ENCODE measurements at regions not wholly inside any gene's neighbourhood (a gene's known extent, or its start where the extent isn't known, plus 50 kb on each side); places are given as distances from the start of the nearest gene placed in this dataset.

- peak; percentile 63 for DNase-seq (ENCODE audit: low spot score)
Observed at GRCh38 chr1:165073185-165074007, 283.1 kb downstream of the LMX1A start.

GRCh38 chr1:165070675-165071074 is 285.8 kb downstream of the LMX1A start:
- DNase-seq (ENCODE audit: low spot score): no peak

- DNase-seq (ENCODE audit: low spot score): no peak
Observed at GRCh38 chr1:165069829-165070228, 286.7 kb downstream of the LMX1A start.

GRCh38 chr1:165068741-165069140 is 287.8 kb downstream of the LMX1A start:
- no peak for DNase-seq (ENCODE audit: low spot score)

GRCh38 chr1:165067829-165068228 is 288.7 kb downstream of the LMX1A start:
- DNase-seq (ENCODE audit: low spot score): no peak

GRCh38 chr1:165063181-165063965 is 293.1 kb downstream of the LMX1A start:
- no peak for DNase-seq (ENCODE audit: low spot score)

- no peak for DNase-seq (ENCODE audit: low spot score)
Observed at GRCh38 chr1:165062346-165062745, 294.2 kb downstream of the LMX1A start.

- no peak for DNase-seq (ENCODE audit: low spot score)
Observed at GRCh38 chr1:165060285-165060793, 296.2 kb downstream of the LMX1A start.

GRCh38 chr1:165057956-165058355 is 298.6 kb downstream of the LMX1A start:
- no peak for DNase-seq (ENCODE audit: low spot score)

GRCh38 chr1:165056914-165057313 is 299.6 kb downstream of the LMX1A start:
- DNase-seq (ENCODE audit: low spot score): no peak

GRCh38 chr1:165055581-165055980 is 300.9 kb downstream of the LMX1A start:
- no peak for DNase-seq (ENCODE audit: low spot score)

GRCh38 chr1:165054627-165055026 is 301.9 kb downstream of the LMX1A start:
- DNase-seq (ENCODE audit: low spot score): no peak

GRCh38 chr1:165053351-165053750 is 303.2 kb downstream of the LMX1A start:
- DNase-seq (ENCODE audit: low spot score): peak; percentile 27

- no peak for DNase-seq (ENCODE audit: low spot score)
Observed at GRCh38 chr1:165052936-165053335, 303.6 kb downstream of the LMX1A start.

- no peak for DNase-seq (ENCODE audit: low spot score)
Observed at GRCh38 chr1:165052431-165052830, 304.1 kb downstream of the LMX1A start.

- no peak for DNase-seq (ENCODE audit: low spot score)
Observed at GRCh38 chr1:165050246-165050645, 306.3 kb downstream of the LMX1A start.

GRCh38 chr1:165047994-165048393 is 308.5 kb downstream of the LMX1A start:
- DNase-seq (ENCODE audit: low spot score): peak; percentile 11

GRCh38 chr1:165045902-165046301 is 310.6 kb downstream of the LMX1A start:
- DNase-seq (ENCODE audit: low spot score): no peak

- no peak for DNase-seq (ENCODE audit: low spot score)
Observed at GRCh38 chr1:165040641-165041040, 315.9 kb downstream of the LMX1A start.

GRCh38 chr1:165039996-165040395 is 316.5 kb downstream of the LMX1A start:
- DNase-seq (ENCODE audit: low spot score): no peak

GRCh38 chr1:165036403-165036802 is 320.1 kb downstream of the LMX1A start:
- no peak for DNase-seq (ENCODE audit: low spot score)

- no peak for DNase-seq (ENCODE audit: low spot score)
Observed at GRCh38 chr1:165034136-165034809, 322.2 kb downstream of the LMX1A start.

All from iPS-NIHi11 (cell line).